Endothelial cell of umbilical vein (primary cell): ENCODE measurements at regions not wholly inside any gene's neighbourhood (a gene's known extent, or its start where the extent isn't known, plus 50 kb on each side); places are given as distances from the start of the nearest gene placed in this dataset.

Experiments used
- BruUV-seq: library from RNA; stranded (reverse); fragments of 400-500 nt; replicated peaks from 2 replicates; lab custom pipeline; 2021; lab: Mats Ljungman, UMichigan
- CTCF ChIA-PET: fragments of 300-600, 350-600 bp; sonication (Branson Sonifier 250); formaldehyde crosslinking; loops from one replicate; lab custom pipeline; 2021; ENCODE audit warnings: antibody characterized with exemption, inconsistent platforms; lab: Charles Lee
- POLR2A ChIA-PET: fragments of 300-600, 350-600 bp; sonication (Branson Sonifier 250); formaldehyde crosslinking; loops from one replicate; lab custom pipeline; 2021; ENCODE audit warnings: antibody characterized with exemption, inconsistent platforms; lab: Charles Lee
- DNase-seq: peaks from one replicate; pipeline ENCODE4 v3.0.0-alpha.2; 2011; ENCODE audit warnings: low read depth, low spot score
- FAIRE-seq: peaks from 2 replicates; lab custom pipeline; 2011; peaks lifted over from hg19 to GRCh38; lab: Jason Lieb, UNC
- H2AFZ ChIP-seq: 2 replicates; pipeline ENCODE4 v1.6.0; 2012; ENCODE audit warnings: low read depth, low read length, control low read depth, inconsistent platforms
- H3K27ac ChIP-seq: 2 replicates; pipeline ENCODE4 v1.5.1; 2011; ENCODE audit warnings: low read depth, mild to moderate bottlenecking, control low read depth, low read length, moderate library complexity; ENCODE audit not compliant: insufficient read depth
- H3K27me3 ChIP-seq, 2 experiments: 2 replicates each; pipeline versions ENCODE4 v1.6.0 to v1.6.1; 2011; ENCODE audit warnings: low read length in 2 of 2, mixed read lengths in 1 of 2; ENCODE audit not compliant: control insufficient read depth in 2 of 2, insufficient read depth in 2 of 2
- H3K36me3 ChIP-seq, 2 experiments: 2 replicates in 1 of 2; 3 replicates in 1 of 2; pipeline ENCODE4 v1.5.1; 2011; ENCODE audit warnings: low read length in 2 of 2, mild to moderate bottlenecking in 1 of 2, moderate library complexity in 1 of 2; ENCODE audit not compliant: control insufficient read depth in 2 of 2, insufficient read depth in 2 of 2; ENCODE audit errors: extremely low read depth in 1 of 2
- H3K4me1 ChIP-seq: 3 replicates; pipeline ENCODE4 v1.5.1; 2011; ENCODE audit warnings: mild to moderate bottlenecking, low read length; ENCODE audit not compliant: control insufficient read depth, insufficient read depth; ENCODE audit errors: extremely low read depth
- H3K4me2 ChIP-seq: 2 replicates; pipeline ENCODE4 v1.6.1; 2011; ENCODE audit warnings: low read length, control low read depth, mixed read lengths; ENCODE audit not compliant: insufficient read depth
- H3K4me3 ChIP-seq, 3 experiments: fragments of 200-600 bp in 1 of 3; sonication (generic), shearing (Covaris generic) in 1 of 3; replicated peaks in 1 of 3; 2 replicates each; pipeline ENCODE4 v1.5.1; 2011 to 2016; ENCODE audit warnings: control low read depth in 3 of 3, low read length in 3 of 3, mild to moderate bottlenecking in 2 of 3, inconsistent platforms in 1 of 3, low read depth in 1 of 3, moderate library complexity in 1 of 3; ENCODE audit not compliant: insufficient read depth in 1 of 3
- H3K79me2 ChIP-seq: 2 replicates; pipeline ENCODE4 v1.6.0; 2012; ENCODE audit warnings: low read length, inconsistent platforms; ENCODE audit not compliant: control insufficient read depth, insufficient read depth
- H3K9ac ChIP-seq: replicated peaks from 2 replicates; pipeline ENCODE3; 2011; ENCODE audit warnings: low read length, control low read depth; ENCODE audit not compliant: insufficient read depth; ENCODE audit errors: extremely low read depth
- H3K9me1 ChIP-seq: replicated peaks from 3 replicates; pipeline ENCODE4 v1.6.0; 2011; ENCODE audit warnings: mild to moderate bottlenecking, low read length; ENCODE audit not compliant: control insufficient read depth, insufficient read depth; ENCODE audit errors: extremely low read depth
- H3K9me3 ChIP-seq: replicated peaks from 2 replicates; pipeline ENCODE4 v1.5.1; 2012; ENCODE audit warnings: low read length, inconsistent platforms; ENCODE audit not compliant: control insufficient read depth, insufficient read depth
- H4K20me1 ChIP-seq: replicated peaks from 2 replicates; pipeline ENCODE3; 2011; ENCODE audit warnings: mild to moderate bottlenecking, low read length; ENCODE audit not compliant: control insufficient read depth, insufficient read depth; ENCODE audit errors: extremely low read depth
- EZH2 ChIP-seq: IDR thresholded peaks from 2 replicates; pipeline ENCODE4 v1.6.1; 2012; ENCODE audit warnings: borderline replicate concordance, low read depth, mild to moderate bottlenecking, moderate library complexity, low read length, inconsistent platforms; ENCODE audit not compliant: severe bottlenecking
- FOS ChIP-seq: IDR thresholded peaks from 2 replicates; pipeline ENCODE4 v1.6.1; 2011; ENCODE audit warnings: mild to moderate bottlenecking, low read length, moderate library complexity, borderline replicate concordance; ENCODE audit not compliant: insufficient read depth
- GATA2 ChIP-seq: IDR thresholded peaks from 2 replicates; pipeline ENCODE4 v1.7.0; 2011; ENCODE audit warnings: low read depth, mild to moderate bottlenecking, moderate library complexity, mixed read lengths, low read length; ENCODE audit not compliant: insufficient read length, insufficient read depth
- JUN ChIP-seq: IDR thresholded peaks from 2 replicates; pipeline ENCODE4 v1.6.1; 2011; ENCODE audit warnings: borderline replicate concordance, low read depth; ENCODE audit not compliant: insufficient read length, insufficient read depth
- MYC ChIP-seq: IDR thresholded peaks from one replicate; pipeline ENCODE4 v1.6.1; 2011; ENCODE audit warnings: mild to moderate bottlenecking, low read depth, low read length
- POLR2A ChIP-seq: IDR thresholded peaks from 2 replicates; pipeline ENCODE4 v1.6.1; 2012; ENCODE audit warnings: low read depth, mild to moderate bottlenecking, control low read depth, low read length
- POLR2AphosphoS5 ChIP-seq: IDR thresholded peaks from 2 replicates; pipeline ENCODE4 v1.6.1; 2012; ENCODE audit warnings: low read depth, mild to moderate bottlenecking, control low read depth, low read length, moderate library complexity; ENCODE audit not compliant: insufficient read depth
- dilution Hi-C: fragments of 300-500 bp; cut with MboI; formaldehyde crosslinking; loops from one replicate; pipeline ENCODE4 v1.15.0; 2019; ENCODE audit warnings: low sequenced_read_pairs; ENCODE audit not compliant: extremely low pct_ligation_motif_present
- intact Hi-C: fragments of 100-400 bp; cut with micrococcal nuclease; formaldehyde crosslinking; loops from one replicate; pipeline ENCODE4 v1.10.0; 2022
- TF ChIP-seq, protein P1 (sequence below): IDR thresholded peaks from 2 replicates; pipeline ENCODE4 v1.6.1; 2011; ENCODE audit not compliant: insufficient read depth, insufficient read length
- TF ChIP-seq, protein P2 (sequence below), 2 donors: IDR thresholded peaks; 1 replicate in 1 of 2; 2 replicates in 1 of 2; pipeline ENCODE4 v1.5.1; 2011; ENCODE audit warnings: low read length in 2 of 2, mild to moderate bottlenecking in 2 of 2, moderate library complexity in 2 of 2, control low read depth in 1 of 2, inconsistent platforms in 1 of 2, low read depth in 1 of 2; ENCODE audit not compliant: insufficient read depth in 1 of 2; ENCODE audit errors: extremely low read depth in 1 of 2

DNA sequence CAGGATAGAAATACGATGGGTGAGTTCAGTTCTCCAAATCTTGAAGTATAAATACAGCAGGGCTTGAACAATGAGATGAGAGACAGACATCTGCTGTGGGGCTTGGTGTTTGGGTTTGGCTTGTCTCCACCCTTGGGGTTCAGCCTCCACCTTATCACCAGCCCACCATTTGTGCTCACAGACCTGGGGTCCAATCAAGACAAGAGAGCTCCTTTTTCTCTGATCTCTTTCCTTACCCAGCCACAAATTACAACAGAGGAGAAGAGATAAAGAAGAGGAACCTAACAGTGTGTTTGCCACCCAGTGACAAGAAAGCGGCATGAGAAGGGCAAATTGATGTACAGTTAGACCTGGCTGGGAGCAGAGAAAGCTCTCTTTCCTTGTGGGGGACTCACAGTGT is 204.5 kb upstream of the CXCR4 start:
- H3K9me1 ChIP-seq = no peaks in the 10 kb centered on the region
- H3K4me3 ChIP-seq = no peak overlapping the region
- H3K27ac ChIP-seq = no peak overlapping the region
- H2AFZ ChIP-seq = no peak overlapping the region
- no peaks in the 10 kb centered on the region for H4K20me1 ChIP-seq
- no peaks in the 10 kb centered on the region for H3K9me3 ChIP-seq
- H3K9ac ChIP-seq = no peak overlapping the region
- dilution Hi-C loops = no loop called here
- no peak overlapping the region for H3K4me2 ChIP-seq
- no peaks in the 10 kb centered on the region for H3K27me3 ChIP-seq
- TF ChIP-seq JUN (no peak), GATA2 (no peak), FOS (no peak), EZH2 (no peak), MYC (no peak), POLR2A (no peak), POLR2AphosphoS5 (no peak)
- TF ChIP-seq, protein P1, sequence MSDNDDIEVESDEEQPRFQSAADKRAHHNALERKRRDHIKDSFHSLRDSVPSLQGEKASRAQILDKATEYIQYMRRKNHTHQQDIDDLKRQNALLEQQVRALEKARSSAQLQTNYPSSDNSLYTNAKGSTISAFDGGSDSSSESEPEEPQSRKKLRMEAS = no peak
- TF ChIP-seq, protein P2, sequence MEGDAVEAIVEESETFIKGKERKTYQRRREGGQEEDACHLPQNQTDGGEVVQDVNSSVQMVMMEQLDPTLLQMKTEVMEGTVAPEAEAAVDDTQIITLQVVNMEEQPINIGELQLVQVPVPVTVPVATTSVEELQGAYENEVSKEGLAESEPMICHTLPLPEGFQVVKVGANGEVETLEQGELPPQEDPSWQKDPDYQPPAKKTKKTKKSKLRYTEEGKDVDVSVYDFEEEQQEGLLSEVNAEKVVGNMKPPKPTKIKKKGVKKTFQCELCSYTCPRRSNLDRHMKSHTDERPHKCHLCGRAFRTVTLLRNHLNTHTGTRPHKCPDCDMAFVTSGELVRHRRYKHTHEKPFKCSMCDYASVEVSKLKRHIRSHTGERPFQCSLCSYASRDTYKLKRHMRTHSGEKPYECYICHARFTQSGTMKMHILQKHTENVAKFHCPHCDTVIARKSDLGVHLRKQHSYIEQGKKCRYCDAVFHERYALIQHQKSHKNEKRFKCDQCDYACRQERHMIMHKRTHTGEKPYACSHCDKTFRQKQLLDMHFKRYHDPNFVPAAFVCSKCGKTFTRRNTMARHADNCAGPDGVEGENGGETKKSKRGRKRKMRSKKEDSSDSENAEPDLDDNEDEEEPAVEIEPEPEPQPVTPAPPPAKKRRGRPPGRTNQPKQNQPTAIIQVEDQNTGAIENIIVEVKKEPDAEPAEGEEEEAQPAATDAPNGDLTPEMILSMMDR (IDR thresholded peaks at IDR 0.05; ENCODE audit: extremely low read depth in 1 of 2, insufficient read depth in 1 of 2, low read depth in 1 of 2, low read length in 2 of 2) = no peak
- H3K4me1 ChIP-seq = no peaks in the 10 kb centered on the region
- DNase-seq (no peak), FAIRE-seq (no peak)
- intact Hi-C loops = no loop called here
- CTCF ChIA-PET = interaction anchor here (1.3 kb wide), 1 partner anchor 409 kb away, joined by 4 read pairs; no protein-coding TSS in a partner anchor
- H3K36me3 ChIP-seq = no peaks in the 10 kb centered on the region
- POLR2A ChIA-PET = no interaction called here
- no peaks in the 10 kb centered on the region for H3K79me2 ChIP-seq
- BruUV-seq = no TSS peak
